PC-9 (cell line): ENCODE measurements at regions not wholly inside any gene's neighbourhood (a gene's known extent, or its start where the extent isn't known, plus 50 kb on each side); places are given as distances from the start of the nearest gene placed in this dataset.
"Not testable (repeated sequence)": the region's sequence is repeated elsewhere in the genome, so short reads cannot be mapped to it uniquely, and the experiment has no call there.

ENCODE experiments used
- BruUV-seq: library from RNA; stranded (reverse); fragments of 400-500 nt; replicated peaks from 2 replicates; lab custom pipeline; 2021; lab: Mats Ljungman, UMichigan
- CTCF ChIA-PET: fragments of 300-600 bp; sonication (Branson Sonifier 250); formaldehyde crosslinking; loops from one replicate; lab custom pipeline; 2022; ENCODE audit warnings: antibody characterized with exemption; lab: Charles Lee
- POLR2A ChIA-PET: fragments of 300-600 bp; sonication (Branson Sonifier 250); formaldehyde crosslinking; loops from one replicate; lab custom pipeline; 2022; ENCODE audit warnings: antibody characterized with exemption; ENCODE audit not compliant: unreplicated experiment; lab: Charles Lee
- DNase-seq, 2 experiments: peaks; one replicate each; pipeline versions ENCODE4 v3.0.0 to v3.0.0-alpha.2; 2015 to 2022; ENCODE audit warnings: mixed read lengths in 1 of 2
- H2AFZ ChIP-seq: fragments of 200-600 bp; sonication (generic); 2 replicates; pipeline ENCODE4 v1.8.1; 2017; ENCODE audit warnings: antibody characterized with exemption
- H3F3A ChIP-seq: fragments of 200-600 bp; sonication (generic); 2 replicates; pipeline ENCODE4 v1.8.1; 2017; ENCODE audit warnings: antibody characterized with exemption, mild to moderate bottlenecking, low read depth; ENCODE audit not compliant: insufficient read depth
- H3K27ac ChIP-seq: fragments of 200-600 bp; sonication (generic); 2 replicates; pipeline ENCODE4 v1.6.1; 2016; ENCODE audit warnings: mixed run types
- H3K27me3 ChIP-seq: fragments of 200-600 bp; sonication (generic); 2 replicates; pipeline ENCODE4 v1.6.1; 2016; ENCODE audit warnings: low read depth, mixed run types; ENCODE audit not compliant: insufficient read depth
- H3K36me3 ChIP-seq: fragments of 200-600 bp; sonication (generic); 2 replicates; pipeline ENCODE4 v1.6.1; 2016; ENCODE audit warnings: low read depth, mixed run types
- H3K4me1 ChIP-seq: fragments of 200-600 bp; sonication (generic); replicated peaks from 2 replicates; pipeline ENCODE4 v1.6.1; 2016; ENCODE audit warnings: mixed run types; ENCODE audit not compliant: insufficient read depth
- H3K4me2 ChIP-seq: fragments of 200-600 bp; sonication (generic); 2 replicates; pipeline ENCODE4 v1.6.1; 2017; ENCODE audit warnings: mixed run types
- H3K4me3 ChIP-seq: fragments of 200-600 bp; sonication (generic); 2 replicates; pipeline ENCODE4 v1.6.1; 2016; ENCODE audit warnings: mixed run types
- H3K79me2 ChIP-seq: fragments of 200-600 bp; sonication (generic); 2 replicates; pipeline ENCODE4 v1.6.1; 2017; ENCODE audit warnings: low read depth, mixed run types
- H3K9me2 ChIP-seq: fragments of 200-600 bp; sonication (generic); 2 replicates; pipeline ENCODE4 v1.8.1; 2017; ENCODE audit warnings: mild to moderate bottlenecking; ENCODE audit not compliant: insufficient read depth
- H3K9me3 ChIP-seq: fragments of 200-600 bp; sonication (generic); 2 replicates; pipeline ENCODE4 v1.8.1; 2016; ENCODE audit warnings: low read depth; ENCODE audit not compliant: insufficient read depth
- H4K20me1 ChIP-seq: fragments of 200-600 bp; sonication (generic); 2 replicates; pipeline ENCODE4 v1.8.1; 2017; ENCODE audit not compliant: insufficient read depth
- CTCF ChIP-seq: fragments of 200-600 bp; sonication (generic); conservative IDR thresholded peaks from 2 replicates; pipeline ENCODE4 v1.6.1; 2017; ENCODE audit warnings: mixed run types, antibody characterized with exemption, mild to moderate bottlenecking, moderate library complexity
- EZH2 ChIP-seq: fragments of 200-600 bp; sonication (generic); IDR thresholded peaks from 2 replicates; pipeline ENCODE4 v1.8.0; 2017; ENCODE audit warnings: antibody characterized with exemption, low read depth
- intact Hi-C: fragments of 100-400 bp; cut with micrococcal nuclease; formaldehyde crosslinking; loops from one replicate; pipeline ENCODE4 v1.10.0; 2022; ENCODE audit not compliant: unreplicated experiment

GRCh38 chr13:83761631-83762030, 120.6 kb downstream of the SLITRK1 start:
- CTCF ChIA-PET: no interaction called here
- no peaks in the 10 kb centered on the region for H3K27me3 ChIP-seq

GRCh38 chr13:83755210-83755609, 127.1 kb downstream of the SLITRK1 start:
- intact Hi-C loops, H3F3A ChIP-seq, H4K20me1 ChIP-seq, H3K9me2 ChIP-seq, H3K4me1 ChIP-seq, H3K79me2 ChIP-seq, H3K27me3 ChIP-seq, H2AFZ ChIP-seq, POLR2A ChIA-PET, H3K4me2 ChIP-seq, H3K36me3 ChIP-seq, H3K9me3 ChIP-seq, CTCF ChIA-PET, DNase-seq, H3K4me3 ChIP-seq, H3K27ac ChIP-seq, BruUV-seq: not testable (repeated sequence)

More at GRCh38 chr13:83761631-83762030, 120.6 kb downstream of the SLITRK1 start:
- no peaks in the 10 kb centered on the region for H3K36me3 ChIP-seq
- H3K9me2 ChIP-seq: no peaks in the 10 kb centered on the region
- no peak for DNase-seq
- no peak for TF ChIP-seq CTCF
- POLR2A ChIA-PET: no interaction called here
- no peaks in the 10 kb centered on the region for H3K9me3 ChIP-seq
- H2AFZ ChIP-seq: no peak overlapping the region
- no peaks in the 10 kb centered on the region for H4K20me1 ChIP-seq
- H3K4me1 ChIP-seq: no peaks in the 10 kb centered on the region
- H3K79me2 ChIP-seq: no peaks in the 10 kb centered on the region
- intact Hi-C loops: no loop called here
- H3K4me3 ChIP-seq: no peak overlapping the region
- H3K27ac ChIP-seq: no peak overlapping the region
- H3K4me2 ChIP-seq: no peak overlapping the region
- no TSS peak for BruUV-seq
- H3F3A ChIP-seq: no peaks in the 10 kb centered on the region

- Histone ChIP-seq H4K20me1 (no peaks in the 10 kb centered on the region), H3K36me3 (no peaks in the 10 kb centered on the region), H3K27me3 (no peaks in the 10 kb centered on the region), H3K79me2 (no peaks in the 10 kb centered on the region), H2AFZ (no peak overlapping the region), H3K4me1 (no peaks in the 10 kb centered on the region), H3K27ac (no peak overlapping the region), H3F3A (no peaks in the 10 kb centered on the region), H3K9me2 (no peaks in the 10 kb centered on the region), H3K4me2 (no peak overlapping the region), H3K9me3 (no peaks in the 10 kb centered on the region), H3K4me3 (no peak overlapping the region)
- no TSS peak for BruUV-seq
- intact Hi-C loops: loop anchor here (5.0 kb wide), 2 partner anchors 78 to 202 kb away; no protein-coding TSS in a partner anchor
- POLR2A ChIA-PET: interaction anchor here (0.8 kb wide), 1 partner anchor 239 kb away, joined by 8 read pairs; no protein-coding TSS in a partner anchor
- DNase-seq: peak; percentile 38 to 82
- no peak for TF ChIP-seq EZH2
- no peak for TF ChIP-seq CTCF
- CTCF ChIA-PET: no interaction called here
Measured at GRCh38 chr13:83753912-83754624, 128.2 kb downstream of the SLITRK1 start.
